HG03432 (cell line): ENCODE measurements at regions not wholly inside any gene's neighbourhood (a gene's known extent, or its start where the extent isn't known, plus 50 kb on each side); places are given as distances from the start of the nearest gene placed in this dataset.

Experiments used
- ATAC-seq: cut with Tn5 transposase; IDR thresholded peaks from one replicate; pipeline ENCODE4 v1.9.1; 2021; ENCODE audit warnings: mild to moderate bottlenecking, moderate library complexity; ENCODE audit not compliant: unreplicated experiment

DNA sequence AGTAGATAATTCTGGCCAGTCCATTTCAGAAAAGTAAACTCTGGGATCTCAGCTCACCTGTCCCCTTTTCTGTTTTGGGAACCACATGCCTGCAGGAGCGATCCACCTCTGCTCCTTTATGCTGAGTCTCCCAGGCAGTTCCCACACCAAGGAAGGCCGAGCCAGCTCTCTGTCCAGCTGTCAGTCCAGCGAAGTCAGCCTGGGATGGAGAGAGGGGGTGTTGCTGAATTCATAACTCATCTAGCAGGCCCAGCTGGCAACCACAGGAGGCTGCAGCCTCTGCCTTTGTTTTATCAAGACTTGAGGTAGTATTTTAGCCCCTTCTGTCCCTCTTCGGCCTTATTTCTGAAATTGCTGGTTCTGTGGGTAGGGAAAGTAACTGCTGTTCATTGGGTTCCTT is 209.9 kb downstream of the ARL4C start:
- ATAC-seq: no peak

DNA sequence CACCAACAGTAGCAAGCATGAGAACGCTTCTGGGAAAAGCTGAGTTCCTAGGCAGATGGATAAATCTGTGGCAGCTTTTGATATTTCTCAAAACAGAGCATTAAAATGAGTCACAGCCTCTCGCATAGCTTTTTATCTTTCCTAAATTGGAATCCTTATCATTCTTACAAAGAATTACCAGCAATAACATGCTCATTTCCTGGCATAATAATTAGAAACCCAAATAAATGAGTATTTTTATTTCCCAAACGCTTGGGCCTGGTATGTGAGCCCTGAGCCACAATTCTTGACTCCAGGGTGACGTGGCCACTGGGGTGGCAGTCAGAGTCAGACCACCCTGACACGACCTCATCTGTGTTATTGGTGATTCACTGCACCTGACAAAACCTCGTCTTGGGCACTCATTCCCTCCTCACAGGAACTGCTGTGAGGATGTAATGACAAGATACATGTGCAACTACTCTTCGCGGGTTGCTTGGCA is 210.7 kb downstream of the ARL4C start:
- ATAC-seq: no peak

DNA sequence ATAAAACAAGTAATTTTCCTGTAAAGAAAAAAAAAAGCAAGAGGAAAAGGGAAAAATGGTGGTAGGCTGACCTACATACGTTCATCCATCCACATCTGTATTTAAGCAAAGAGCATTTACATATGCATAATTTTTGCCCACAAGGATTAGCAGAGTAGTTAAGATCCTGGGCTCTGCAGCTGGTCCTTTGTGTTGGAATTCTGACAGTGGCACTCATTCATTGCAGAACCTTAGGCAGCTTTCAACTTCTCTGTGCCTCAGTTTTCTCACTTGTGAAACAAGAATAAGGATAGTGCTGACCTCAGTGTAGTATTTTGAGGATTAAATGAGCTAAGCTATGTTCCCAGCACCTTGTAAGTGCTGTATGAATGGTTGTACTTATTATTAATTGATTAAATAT is 211.3 kb downstream of the ARL4C start:
- ATAC-seq: no peak

DNA sequence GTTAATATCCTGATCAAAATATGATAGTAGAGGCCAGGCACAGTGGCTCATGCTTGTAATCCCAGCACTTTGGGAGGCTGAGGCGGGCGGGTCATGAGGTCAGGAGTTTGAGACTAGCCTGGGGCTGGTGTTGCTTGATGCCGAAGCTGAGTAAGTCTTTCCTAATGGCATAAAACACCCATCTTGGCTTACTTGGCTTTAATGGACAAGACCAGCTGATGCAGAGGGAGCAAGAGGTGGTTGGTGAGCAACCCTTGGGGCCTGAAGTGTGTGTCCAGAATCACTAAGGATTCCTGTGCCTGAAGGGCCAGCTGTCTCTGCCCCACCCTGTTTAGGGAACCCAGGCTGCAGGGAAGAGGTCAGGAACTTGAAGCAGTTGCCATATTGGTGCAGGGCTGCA is 217.2 kb downstream of the ARL4C start:
- ATAC-seq: no peak

DNA sequence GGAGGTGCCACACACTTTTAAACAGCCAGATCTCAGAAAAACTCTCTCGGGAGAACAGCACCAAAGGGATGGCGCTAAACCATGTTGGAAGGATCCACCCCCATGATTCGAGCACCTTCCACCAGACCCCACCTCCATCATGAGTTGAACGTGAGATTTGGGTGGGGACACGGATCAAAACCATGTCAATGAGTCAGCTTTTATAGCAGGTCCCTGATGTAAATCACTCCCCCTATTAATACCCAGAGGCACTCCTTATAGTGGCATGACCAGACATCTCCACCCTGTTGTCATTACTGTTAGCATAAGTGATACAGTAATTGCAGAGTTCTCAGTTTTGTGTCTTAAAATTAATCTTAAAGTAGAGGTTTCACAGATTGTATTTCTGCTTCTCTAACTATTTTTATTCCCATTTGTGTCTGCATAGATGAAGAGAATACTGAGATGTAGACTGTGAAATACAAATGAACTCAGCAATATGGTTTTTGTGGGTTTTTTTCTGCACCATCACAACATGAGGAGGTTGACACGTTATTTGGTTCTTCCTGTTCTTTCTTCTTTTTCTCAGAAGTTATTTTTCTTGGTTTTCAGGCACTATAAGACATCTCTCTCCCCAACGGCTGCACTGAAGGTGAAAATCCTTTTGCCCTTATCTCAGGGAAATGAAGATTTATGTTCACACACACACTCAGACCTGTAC is 218.2 kb downstream of the ARL4C start:
- ATAC-seq: no peak

DNA sequence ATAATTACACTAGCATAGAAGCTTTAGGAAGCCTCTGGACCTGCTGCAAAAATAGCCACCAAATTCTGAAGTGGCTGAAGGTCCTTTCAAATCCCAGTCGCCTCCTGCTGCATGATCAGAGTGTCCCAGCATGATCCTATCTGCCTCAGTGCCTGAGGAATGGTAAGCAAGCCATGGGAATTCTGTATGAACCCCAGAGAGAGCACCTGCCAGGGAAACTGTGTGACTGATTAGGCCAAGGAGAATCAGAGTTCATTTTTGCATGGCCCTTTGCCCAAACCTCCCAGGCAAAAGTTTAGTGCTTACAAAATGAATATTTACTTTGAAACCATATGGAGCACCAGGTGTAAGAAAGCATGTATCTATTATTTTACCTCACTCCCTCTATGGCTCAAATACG is 221.4 kb downstream of the ARL4C start:
- ATAC-seq: no peak

DNA sequence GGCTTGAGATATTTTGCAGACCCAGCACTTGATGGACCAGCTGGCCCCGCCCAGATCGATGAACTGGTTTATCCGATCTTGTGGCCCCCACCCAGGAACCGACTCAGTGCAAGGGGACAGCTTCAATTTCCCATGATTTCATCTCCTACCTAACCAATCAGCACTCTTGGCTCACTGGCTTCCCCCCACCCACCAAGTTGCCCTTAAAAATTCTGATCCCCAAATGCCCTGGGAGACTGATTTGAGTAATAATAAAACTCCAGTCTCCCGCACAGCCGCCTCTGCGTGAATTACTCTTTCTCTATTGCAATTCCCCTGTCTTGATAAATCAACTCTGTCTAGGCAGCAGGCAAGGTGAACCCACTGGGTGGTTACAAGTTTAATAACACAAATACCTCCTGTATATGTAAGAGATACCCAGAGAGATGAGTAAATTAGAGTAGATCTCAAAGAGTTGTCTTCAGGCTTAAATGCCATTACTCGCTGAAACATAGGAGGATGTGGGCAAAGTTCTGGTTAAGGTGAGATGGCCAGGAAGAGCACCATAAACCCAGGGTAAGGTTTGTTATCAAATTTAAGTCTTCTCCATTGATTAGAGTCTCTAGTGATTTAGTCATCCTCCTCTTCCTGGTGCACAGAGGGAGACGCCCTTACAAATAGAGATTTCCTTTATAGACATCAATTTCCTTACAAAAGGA is 222.8 kb downstream of the ARL4C start:
- no peak for ATAC-seq

DNA sequence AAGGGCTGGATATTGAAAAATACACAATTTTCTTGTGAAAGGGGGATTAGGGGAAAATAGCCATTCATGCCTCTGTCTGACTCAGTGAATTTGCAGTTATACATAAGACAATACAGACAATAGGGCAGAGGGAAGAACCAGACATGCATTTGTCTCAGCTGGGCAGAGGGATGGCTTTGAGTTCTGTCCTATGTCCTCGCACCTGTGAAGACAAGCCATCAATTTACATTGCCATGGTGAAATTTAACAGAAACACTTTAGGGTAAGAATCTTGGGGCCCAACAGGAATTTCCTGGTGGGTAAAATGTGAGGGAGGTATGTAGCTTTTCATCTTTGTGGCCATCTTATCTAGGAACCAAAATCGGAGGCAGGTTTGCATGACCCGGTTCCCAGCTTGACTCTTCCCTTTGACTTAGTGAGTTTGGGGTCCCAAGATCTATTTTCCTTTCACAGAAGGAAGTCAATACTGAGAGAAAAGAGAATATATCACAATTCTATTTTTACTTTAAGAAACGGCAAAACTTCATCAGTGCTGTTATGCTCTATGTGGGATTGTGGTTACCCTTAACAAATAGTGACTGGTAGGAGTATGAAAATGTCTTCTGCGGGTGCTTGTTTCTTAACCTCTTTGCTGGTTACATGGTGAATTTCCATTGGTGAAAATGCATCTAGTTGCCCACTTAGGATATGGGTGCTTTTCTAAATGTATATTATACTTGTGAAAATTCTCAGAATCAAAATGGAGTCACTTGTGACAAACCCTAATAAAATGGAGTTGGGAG is 221.8 kb downstream of the SPP2 start:
- no peak for ATAC-seq

DNA sequence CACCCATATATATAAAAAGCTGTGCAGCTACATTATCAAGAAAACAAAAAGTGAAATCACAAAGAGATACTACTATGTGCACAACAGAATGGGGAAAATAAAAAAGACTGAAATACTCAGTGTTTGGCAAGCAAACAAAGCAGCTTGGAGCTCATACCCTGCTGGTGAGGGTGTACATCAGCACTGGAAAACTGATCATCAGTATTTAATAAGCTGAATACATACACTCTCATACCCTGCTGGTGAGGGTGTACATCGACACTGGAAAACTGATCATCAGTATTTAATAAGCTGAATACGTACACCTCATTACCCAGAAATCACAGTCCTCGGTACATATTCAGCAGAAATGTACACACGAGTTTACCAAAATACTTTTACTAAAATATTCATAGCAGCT is 220.8 kb downstream of the SPP2 start:
- no peak for ATAC-seq

DNA sequence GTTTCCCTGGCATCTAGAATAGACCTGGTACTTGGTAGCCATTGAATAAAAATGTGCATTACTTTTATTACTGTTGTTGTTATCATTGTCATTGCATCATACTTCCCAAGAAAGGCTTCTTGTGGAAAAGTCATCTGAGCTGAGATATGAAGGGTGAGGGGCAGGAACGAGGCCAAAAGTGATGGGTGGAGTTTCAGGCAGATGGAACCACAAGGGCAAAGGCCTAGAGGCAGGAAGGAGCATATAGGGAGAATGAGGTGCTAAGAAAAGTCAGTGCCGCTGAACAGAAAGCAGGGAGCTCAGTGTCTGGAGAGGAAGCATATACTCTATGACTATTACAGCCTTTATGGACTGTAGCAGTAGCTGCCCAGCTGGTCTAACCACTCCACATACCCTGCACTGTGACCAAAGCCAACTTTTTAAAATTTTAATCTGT is 219.3 kb downstream of the SPP2 start:
- ATAC-seq: no peak

DNA sequence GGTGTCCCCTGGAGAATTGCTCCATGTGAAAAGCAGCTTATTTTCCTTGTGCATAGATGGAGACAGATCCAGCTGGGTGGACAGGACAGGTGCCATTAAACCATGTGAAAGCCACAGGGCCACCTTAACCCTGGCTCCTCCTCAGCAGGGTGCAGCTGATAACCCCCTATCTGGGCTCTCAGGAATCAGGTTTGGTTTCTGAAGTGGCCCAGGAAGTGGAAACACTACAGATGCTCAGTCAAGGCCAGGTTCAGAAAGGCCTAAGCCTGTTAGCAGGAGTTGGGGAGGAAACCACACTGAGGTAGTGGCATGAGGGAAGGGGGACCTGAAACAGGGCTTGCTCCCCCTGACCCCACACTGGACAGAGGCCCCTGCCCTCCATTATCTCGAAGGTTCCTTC is 217.0 kb downstream of the SPP2 start:
- no peak for ATAC-seq

DNA sequence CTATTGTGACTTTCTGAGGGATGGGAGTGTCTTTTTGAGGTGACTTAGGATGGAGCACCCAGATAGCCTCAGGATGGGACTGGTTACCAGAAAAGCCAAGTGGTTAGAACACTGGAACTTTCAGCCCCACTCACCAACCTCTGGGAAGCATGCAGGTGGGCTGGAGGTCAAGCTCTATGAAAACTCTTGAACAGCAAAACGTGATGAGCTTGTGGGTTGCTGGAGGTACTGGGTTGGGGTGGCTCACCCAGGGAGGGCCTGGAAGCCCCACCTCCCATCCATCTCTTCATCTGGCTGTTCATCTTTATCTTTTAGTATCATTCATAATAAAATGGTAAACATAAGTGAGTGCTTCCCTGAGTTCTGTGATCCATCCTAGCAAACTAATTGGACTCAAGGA is 216.4 kb downstream of the SPP2 start:
- ATAC-seq: no peak

DNA sequence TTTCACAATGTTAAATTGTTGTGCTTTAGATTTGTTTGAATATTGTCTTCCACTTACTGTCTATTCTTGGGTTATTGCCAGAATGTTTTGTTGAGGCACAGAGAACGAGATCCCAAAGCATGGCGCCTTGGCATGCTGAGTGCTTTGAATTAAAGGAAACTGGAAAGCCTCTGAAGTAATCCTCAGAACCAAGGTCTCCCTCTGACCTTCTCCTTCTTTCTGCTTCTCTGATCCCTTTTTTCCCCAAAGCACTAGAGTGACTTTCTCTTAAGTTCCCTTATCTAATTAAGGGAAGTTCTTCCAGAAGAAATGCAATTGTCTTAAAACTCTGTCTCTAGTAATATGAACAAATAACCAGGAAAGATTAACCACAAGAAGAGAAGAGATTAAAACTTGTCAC is 214.7 kb downstream of the SPP2 start:
- ATAC-seq: no peak

DNA sequence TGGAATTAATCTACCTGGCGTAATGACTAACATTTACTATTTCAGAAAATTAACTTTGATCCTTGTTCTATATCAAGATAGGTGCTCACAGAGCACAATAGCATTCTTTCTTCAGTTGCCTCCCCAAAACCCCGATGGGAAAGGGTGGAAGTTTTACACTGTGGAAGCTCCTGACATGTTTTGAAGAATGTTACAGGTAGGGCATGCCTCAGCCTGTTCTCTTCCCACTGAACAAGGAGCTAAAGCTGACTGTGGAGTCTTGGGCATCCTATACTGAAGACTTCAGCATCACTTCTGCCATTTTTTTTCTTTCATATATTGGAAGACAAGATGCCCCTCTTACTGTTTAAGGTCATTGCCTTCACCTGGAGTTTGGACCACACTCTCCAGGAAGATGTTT is 211.2 kb downstream of the SPP2 start:
- ATAC-seq: no peak

DNA sequence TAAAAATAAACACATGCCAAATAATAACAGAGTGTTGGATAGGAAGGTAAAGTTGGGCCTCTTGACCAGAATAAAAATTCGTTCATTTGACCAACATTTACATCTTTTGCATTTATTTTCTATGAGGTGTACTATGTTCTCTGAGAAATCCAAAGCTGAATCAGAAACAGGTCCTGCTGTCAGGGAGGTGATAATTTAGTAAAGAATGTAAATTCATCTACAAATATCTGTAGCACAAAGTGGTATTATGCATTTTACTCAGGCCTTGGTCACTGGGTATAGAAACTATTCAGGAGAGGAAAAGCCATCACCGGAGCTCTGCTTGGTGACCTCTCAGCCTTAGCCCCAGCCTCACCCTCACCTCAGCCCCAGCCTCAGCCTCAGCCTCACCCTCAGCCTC is 208.9 kb downstream of the SPP2 start:
- no peak for ATAC-seq

DNA sequence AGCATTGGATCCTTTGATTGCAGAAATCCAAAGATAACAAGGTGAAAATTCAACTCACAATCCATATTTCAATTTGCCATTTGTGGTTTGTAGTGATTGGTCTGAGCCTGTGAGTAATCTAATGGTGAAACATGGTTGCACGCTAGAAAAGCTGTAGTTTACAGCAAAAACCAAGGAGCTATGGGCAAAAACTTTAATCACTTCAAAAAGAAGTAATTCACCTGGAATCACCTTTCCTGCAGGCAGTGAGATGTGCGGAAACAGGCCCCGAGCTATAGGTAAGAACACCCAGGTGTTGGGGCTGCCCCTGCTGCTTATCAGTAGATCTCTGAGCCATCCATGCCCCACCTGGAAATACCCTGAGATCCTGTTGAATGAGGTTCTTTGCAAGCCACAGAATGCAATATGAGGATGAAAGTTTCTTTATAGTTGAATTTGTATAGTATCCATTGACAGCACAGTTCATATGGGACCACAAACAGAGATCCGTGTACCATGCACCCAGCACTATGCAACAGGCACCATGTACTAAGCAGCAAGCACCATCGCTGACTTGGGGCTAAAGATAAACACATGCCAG is 208.2 kb downstream of the SPP2 start:
- ATAC-seq: no peak

DNA sequence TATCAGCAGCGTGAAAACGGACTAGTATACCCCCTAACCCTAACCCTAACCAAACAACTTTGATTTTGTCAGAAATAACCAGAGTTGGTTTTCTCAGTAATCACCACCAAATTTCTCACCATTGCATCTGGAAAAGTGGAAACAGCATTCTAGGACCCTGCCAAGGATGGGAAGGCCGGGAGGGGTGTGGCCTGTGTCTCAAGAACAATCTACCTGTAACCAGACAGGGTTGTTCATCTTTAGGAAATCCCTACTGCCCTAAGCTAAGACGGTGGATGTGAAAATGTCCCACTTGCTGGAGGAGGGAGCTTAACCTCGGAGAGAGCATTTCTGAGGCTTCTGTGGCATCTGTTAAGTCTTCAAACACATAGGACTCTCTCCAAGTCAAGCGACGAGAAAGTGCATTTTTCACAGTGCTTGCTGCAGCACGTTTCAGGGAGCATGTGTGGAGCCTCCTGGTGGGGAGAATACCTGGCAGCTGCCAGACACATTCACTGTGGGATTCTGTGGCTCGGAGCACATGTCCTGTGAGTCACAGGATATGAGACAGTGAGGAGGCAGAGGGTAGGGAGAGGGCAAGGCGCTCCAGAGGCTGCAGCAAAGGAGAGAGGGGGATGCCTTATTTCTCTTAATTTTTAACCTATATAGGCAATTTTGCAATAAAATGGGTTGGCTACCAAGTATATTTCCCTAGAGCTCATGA is 207.5 kb downstream of the SPP2 start:
- no peak for ATAC-seq

DNA sequence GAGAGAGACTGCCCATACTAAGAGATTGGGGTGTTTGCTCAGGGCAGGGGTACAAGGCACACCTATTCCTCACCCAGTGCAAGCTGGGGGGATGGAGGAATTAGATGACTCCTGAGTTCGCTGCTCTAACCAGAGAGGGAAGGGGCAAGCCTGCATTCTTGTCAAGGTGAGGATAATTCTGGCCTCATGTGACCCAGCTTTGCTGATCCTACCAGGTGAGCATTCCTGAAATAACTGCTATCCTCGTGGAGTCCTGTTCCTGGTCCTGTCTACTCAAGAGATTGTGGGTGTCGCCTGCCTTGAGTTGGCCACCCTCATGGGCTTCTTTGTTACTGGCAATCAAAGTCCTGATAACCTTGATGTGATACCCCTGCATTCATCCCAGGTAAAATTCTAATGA is 206.0 kb downstream of the SPP2 start:
- ATAC-seq: no peak

DNA sequence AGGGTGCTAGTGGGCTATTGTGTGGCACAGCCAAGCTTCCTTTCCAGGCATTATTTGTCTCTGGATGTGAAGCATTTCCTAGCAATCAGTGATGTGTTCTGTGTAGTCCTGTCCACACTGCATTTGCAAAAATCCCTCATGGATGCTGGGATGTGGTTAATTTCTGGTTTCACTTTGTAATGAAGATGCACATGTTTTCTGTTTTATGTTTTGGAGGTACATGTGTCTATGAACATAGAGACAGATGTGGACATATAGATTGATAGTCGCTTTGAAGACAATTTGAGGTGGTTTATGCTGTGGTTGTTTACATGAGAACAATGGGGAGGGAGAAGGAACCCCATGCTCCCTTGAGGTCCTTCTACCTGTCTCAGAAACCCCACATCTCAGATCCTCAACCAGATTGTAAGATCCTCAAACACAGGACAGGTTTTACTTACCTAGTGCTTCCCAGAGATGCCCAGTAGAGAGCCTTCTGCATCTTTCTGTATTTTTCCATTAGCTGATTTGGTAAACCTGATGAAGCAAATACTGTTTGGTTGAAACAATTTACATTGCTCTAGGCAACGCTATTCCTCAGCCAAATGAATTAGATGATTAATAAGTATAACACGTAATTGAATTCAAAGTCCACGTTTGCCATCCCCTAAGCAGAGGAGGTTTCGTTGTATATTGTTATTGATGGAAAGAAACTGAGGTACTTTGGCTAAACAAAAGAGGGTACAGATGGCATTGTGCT is 204.4 kb downstream of the SPP2 start:
- ATAC-seq: no peak

DNA sequence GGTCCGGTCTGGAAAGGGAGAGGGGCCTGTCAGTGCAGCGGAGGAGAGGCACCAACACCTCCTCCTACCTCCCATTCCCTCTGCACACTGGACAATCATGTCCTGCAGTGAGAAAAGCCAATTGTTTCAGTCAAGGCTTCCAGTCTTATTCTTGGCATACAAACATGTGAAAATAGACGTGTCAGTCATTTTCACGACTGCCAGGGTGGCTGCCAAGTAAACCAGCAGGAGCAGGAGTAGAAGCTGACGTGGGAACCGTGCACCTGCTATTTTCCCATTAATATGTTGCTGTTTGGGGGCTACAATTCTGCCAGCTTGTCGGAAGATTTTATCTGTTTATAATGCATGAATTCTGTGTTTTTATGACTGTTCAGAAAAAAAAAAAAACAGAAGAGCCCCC is 202.3 kb downstream of the SPP2 start:
- no peak for ATAC-seq
